Stimulated activated CD8-positive, alpha-beta memory T cell treated with anti-CD3 and anti-CD28 coated beads, Interleukin-15, amount 100 ng/mL, for 1 hour (primary cell): ENCODE measurements at regions not wholly inside any gene's neighbourhood (a gene's known extent, or its start where the extent isn't known, plus 50 kb on each side); places are given as distances from the start of the nearest gene placed in this dataset.

Source experiments
- DNase-seq: peaks from one replicate; pipeline ENCODE4 v3.0.0-alpha.2; 2020; ENCODE audit warnings: low read depth

DNA sequence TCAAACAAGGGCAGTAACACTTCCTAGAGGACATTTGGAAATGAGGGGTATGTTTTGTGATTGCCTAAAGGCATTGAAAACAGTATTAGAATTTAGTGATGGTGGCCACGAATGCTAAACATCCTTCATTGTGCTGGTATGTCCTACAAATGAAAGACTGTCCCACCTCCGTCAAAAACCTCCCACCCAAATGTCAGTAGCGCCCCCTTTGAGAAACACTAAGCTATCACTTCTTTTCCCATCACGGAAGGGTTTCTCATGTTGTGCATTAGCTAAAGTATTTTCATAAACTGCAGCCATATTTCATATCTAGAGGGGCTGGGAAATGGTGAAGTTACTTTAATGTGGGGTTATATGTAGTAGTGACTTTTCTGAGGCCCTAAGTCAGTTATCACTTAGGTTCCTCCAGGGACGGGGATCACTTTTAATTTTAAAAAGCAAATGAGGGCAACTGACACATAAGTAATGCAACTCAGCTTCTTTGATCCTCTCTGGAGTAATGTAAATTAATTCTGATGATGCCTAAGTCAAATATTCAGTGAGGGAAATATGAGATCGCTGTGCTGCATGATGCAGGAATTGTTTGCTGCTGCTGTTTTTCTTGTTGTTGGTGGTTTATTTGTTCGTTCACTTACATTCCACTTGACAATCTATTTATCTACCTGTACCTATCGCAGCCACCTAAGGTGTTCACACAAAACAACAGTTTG is 1403.4 kb upstream of the TENM4 start:
- DNase-seq: no peak

DNA sequence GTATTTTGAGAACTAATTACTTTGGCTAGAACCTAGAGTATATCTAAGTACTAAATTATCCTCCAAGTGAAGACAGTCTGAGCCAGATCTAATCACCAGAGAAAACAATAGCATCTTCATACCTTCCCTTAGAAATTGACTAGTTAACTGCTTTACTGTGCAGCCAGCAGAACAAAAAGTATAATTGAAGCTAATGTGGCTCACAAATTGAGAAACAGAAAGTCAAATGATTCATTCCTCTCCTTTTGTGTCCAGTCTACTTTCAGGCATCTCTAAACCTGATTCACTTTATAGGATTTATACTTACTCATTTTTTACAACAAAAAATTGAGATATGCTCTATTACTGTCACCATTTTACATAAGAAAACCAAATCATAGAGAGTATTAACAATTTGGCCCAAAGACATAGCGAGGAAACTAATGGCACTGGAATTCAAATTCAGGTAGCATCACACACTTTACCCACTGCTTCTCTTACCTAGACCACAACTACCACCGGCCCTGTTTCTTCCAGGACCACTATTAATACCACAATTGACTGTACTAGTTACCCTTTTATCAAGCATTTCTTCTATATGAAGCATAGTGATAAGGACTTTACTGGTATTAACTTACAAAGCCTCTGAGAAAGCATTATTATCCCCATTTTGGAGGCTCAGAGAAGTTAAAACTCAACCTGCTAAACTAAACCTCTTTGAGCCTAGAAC is 1402.6 kb upstream of the TENM4 start:
- DNase-seq: no peak

DNA sequence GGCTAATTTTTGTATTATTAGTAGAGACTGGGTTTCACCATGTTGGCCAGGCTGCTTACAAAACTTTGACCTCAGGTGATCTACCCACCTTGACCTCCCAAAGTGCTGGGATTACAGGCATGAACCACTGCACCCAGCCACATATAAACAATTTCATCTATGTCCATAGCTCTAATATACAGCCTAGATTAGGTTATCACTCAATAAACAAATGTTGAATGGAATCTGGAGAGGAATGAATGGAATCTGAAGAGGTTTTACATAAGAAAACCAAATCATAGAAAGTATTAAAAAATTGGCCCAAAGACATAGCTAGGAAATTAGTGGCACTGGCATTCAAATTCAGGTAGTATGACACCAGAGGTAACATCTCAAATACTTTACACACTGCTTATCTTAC is 1401.4 kb upstream of the TENM4 start:
- no peak for DNase-seq

DNA sequence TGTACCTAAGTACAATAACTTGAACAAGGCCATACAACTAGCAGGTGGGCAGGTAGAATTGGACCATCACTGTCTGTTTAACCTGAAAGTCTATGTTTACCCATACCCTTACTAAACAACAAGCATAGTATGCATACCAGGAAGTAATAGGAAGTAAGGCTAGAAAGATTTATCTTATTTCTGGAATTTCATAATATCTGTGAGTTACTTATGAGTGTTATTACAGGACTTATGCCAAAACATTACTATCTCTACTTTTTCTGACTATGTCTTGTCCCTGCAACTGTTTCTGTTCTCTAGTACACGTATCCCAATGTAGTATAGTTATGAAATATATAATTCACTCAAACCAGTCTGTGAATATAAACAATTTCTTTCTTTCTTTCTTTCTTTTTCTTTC is 1400.8 kb upstream of the TENM4 start:
- DNase-seq: no peak

DNA sequence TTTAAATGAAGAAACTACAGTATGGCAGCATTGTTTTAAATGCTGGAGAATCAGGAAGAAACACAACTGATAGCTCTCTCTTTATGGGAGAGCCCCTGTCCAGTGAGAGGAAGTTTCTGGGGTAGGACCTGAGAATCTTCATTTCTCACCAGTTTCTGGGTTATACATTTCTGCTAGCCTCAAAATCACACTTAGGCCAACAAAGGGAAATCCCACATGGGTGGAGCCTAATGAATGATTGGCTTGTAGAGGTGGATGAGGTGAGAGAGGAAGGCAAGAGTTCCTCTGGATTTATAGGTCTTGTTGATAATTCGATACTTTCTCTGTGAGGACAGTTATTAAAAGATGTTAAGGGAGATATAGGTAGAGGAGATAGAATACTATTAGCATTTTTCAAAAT is 1397.3 kb upstream of the TENM4 start:
- no peak for DNase-seq

DNA sequence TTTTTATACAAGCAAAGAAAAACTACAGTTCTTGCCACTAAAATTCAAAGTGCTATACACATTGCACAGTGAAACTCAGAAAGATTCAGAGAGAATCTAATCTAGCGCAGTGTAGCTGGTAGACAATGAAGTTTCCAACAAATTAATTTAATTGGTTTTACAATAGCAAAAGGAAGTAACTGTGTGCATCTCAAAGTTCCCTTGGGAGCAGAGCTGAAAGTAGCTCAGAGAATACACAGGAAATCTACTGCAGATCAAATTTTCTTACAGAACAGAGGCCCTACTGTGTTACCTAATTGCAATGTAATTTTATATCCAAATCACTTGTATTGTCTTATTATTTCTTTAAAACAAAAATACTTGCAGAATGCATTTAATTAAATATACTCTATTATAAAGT is 1396.2 kb upstream of the TENM4 start:
- DNase-seq: no peak

DNA sequence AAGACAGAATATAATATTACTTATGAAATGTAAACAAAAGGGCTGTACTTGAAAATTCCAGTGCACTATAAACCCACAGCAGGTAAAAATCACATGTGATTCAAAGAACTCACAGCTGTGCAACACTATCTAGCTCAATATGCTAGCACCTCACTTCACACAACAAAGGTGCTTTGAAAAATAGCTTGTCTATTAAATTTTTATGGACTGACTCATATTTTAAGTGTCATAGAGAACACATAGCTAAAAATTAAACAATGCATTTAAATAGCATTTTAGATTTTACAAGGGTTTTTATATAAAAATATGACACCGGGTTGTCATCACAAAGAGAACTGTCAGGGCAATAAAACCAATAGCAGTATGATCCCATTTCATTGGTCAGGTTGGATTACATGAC is 1390.5 kb upstream of the TENM4 start:
- no peak for DNase-seq

DNA sequence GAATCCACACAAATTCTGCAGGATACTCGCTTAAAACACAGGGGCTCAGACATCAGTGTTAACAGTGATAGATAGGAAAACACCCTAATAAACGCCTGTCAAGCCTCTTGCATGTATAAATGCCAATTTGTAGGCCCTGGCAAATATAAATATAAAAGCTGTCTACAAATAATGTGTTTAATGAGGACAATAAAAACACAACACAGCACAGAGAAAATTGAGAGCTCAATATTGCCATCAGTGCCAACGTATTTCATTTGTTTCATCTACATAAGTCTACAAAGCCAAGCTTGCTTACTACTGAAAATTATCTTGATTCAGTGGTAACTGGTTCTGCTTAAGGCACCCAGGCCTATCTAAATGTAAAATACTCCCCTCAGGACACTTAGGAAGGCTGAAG is 1387.0 kb upstream of the TENM4 start:
- no peak for DNase-seq

DNA sequence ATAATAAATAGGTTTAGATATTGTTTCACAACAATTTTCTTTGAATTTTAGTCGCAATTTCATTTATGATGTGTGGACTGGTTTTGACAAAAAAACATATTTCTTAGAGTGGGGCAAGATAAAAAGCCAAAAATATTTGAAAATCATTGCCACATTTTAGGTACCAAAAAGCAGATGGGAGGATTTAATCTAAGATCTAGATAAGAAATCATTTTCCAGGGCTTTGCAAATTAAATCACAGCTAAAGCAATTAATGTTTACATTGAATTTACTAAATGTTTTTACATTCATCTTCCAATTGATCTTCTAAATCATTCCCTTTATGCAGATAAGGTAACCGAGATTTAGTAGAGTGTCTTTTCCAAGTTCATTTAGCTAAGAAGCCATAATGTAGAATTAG is 1386.0 kb upstream of the TENM4 start:
- DNase-seq: no peak

DNA sequence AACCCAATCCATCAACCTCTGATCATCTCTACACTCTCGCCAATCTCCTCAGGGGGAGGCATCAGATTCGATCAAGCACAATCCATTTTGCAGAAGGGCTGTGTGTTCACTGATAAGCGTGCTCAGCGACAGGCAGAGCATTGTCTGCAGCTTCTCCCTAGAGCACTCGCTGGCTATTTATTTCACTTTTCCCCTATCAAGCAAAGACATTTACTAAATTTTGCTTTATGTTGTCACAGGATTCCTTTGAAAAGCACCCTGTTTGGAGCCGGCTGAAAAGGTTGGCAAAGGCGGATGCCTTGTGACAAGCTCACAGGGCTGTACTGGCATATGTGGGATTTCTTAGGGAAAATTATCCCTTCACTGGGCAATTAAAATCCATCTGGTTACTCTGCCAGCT is 1381.5 kb upstream of the TENM4 start:
- DNase-seq: no peak

DNA sequence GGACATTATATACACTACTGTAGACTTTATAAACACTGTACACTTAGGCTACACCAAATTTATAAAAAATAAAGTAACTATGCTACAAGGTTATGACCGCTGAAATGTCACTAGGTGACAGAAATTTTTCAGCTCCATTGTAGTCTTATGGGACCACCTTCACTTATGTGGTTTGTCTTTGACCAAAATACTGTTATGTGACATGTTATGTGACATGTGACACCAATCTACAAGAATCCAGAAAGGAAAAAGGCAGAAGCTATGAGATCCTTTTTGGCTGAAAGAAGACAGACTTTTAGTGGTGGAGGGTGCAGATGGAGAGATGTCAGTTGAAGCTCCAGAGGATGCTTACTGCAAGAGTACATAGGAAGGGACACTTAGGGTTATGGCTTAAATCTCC is 1378.4 kb upstream of the TENM4 start:
- DNase-seq: no peak

DNA sequence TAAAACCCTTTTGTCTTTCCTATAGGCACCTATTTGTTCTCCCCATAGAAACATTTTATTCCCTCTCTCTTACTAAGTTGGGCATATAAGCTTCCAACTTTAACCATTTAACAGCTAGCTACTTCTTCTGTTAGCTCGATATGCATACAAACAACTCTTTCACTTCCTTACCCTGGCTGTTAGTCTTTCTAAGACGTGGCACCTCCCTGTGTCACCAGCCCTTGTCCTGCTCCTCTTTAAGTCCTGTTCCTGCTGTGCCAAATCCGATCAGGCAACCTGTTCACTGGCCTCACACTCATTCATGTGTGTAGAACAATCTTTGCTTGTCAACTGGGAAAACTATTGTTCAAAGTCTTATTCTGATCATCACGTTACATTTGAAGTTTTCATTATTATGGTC is 1376.1 kb upstream of the TENM4 start:
- DNase-seq: no peak

DNA sequence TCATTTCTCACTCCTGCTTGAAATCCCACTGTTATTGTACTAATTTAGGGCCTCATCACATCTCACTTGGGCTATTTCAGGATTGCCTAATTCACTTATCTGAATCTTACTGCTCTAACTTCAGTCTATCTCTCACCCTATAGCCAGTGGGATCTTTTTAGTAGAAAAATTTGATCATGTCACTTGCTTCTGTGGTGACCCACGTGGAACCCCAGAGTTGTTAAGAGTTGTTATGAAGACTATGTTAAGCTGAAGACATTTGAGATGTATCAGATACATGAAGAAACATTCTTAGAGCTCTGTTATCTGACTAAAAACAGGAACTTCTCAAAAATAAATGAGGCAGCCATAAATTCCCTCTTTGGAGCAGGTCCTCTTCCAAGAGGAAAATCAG is 1375.6 kb upstream of the TENM4 start:
- DNase-seq: no peak

DNA sequence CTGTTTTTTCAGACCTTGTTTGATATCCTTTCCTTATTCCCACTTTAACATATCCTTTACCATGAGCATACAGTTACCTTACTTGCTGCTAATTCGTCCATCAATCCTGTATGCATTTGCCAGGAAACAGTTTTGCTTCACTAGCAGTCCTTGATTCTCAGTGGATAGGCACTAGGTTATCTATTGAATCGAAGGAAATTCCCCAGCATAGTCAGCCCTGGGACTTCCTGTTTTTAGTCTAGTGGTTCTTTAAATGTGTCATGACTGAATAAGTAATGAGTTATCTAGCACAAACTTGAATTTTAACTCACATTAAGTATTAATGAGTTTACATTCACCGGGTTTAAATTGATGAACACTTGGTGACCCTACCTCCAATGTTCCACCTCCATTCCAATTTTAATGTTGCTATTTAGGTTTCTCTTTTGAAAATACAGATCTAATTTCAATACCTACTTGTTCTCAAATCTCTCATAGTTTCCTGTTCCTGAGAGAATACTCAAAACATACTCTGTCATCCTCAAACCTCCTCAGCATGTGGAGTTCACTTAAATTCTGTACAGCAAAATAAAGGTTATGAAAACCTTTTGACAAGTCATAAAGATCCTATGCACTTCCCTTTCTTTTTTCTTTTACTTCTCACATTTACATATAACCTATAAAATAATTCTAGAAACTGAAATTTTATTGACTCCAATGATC is 1375.1 kb upstream of the TENM4 start:
- DNase-seq: no peak

DNA sequence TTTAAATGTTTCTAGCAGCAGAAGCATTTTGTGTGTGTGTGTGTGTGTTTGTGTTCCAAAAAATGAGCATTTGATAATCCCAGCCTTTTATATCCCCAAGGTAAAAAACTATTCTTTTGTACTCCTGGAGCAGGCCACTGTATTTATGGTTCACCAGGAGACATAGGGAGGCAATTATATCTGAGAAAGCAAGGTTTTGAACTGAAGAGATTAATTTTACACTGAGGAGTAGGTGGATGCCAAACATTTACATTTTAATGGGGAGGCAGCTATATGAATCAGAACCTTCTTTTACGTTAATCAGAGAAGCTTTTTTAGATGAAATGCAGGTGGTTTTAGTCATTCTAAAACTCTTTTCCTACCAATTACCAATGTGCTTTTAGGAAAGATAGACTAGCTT is 1374.0 kb upstream of the TENM4 start:
- no peak for DNase-seq

DNA sequence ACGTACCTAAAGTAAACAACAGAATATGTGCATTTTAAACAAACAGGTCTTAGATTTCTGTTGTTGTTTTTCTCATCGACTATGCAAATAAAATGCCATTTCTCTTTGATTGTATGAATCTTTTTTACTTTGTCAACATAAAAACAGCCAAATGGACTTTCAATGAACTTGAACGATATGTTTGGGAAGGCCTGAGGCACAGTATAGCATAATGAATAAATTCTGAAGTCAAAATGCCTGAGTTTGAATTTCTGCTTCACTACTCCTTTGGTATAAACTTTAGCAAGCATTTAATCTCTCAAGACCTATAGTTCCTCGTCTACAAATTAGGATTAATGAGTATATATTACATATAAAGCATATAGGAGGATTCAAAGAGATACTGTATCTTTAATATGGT is 1369.9 kb upstream of the TENM4 start:
- no peak for DNase-seq

DNA sequence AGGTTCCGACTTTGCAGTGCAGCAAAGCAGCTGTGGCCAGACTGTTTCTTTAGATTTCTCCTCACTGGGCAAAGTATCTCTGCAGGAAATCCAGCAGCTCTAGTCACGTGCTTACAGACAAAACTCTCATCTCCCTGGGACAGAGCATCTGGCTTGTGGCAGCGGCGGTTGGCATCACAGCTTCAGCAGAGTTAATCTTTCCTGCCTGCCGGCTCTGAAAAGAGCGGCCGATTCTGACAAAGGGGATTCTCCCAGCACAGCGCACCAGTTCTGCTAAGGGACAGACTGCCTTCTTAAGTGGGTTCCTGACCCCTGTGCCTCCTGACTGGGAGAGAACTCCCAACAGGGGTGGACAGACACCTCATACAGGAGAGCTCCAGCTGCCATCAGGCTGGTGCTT is 1357.3 kb upstream of the TENM4 start:
- DNase-seq: no peak

DNA sequence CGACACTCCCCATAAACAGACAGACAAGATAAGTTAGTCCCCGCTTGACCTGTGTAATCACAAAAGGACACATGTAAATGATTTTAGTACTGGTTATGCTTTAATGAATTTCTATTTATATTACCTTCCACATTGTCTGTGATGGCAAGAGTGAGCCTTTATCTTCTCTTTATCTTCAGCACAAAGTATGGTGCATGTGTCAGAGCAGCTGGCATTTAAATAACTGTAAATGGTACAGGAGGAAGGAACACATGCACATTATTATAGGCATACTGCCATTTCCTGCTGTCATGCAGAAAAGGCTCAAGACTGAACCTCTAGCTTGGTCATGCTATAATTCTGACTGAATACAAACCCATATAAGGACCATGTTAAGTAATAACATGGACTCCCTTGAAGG is 1342.7 kb upstream of the TENM4 start:
- no peak for DNase-seq

DNA sequence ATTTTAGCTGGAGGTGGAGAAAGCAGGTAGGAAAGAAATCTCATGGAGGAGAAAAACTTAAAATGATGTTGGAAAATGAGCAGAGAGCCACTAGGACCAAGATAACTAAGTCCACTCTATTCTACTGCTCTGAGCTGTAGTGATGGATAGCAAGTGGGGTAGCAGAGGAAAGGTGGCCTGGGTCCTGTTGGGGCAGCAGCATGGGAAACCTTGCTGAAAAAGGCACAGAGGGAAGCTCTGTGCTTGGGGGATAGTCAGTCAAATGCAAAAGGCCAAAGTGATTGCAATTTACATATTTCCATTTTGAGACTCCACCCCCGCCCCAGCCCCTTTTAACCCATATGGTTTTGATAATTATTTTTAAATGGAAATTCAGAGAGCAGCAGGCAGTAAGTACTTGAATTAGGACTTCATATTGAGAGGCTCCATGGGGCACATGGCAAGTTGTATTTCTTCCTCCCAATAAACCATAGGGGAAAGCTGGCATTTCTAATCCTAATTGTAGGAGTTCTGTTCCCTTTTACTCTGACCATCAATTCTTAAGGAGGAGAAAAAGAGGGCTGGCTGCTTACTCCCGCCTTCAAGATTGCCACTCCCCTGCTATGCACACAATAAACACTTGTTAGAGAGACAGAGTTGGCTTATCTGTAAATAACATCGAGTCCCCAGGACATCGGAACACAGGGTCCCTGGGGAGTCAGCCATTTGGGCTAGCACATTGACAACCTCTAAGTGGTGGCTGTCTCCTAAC is 1341.5 kb upstream of the TENM4 start:
- no peak for DNase-seq

DNA sequence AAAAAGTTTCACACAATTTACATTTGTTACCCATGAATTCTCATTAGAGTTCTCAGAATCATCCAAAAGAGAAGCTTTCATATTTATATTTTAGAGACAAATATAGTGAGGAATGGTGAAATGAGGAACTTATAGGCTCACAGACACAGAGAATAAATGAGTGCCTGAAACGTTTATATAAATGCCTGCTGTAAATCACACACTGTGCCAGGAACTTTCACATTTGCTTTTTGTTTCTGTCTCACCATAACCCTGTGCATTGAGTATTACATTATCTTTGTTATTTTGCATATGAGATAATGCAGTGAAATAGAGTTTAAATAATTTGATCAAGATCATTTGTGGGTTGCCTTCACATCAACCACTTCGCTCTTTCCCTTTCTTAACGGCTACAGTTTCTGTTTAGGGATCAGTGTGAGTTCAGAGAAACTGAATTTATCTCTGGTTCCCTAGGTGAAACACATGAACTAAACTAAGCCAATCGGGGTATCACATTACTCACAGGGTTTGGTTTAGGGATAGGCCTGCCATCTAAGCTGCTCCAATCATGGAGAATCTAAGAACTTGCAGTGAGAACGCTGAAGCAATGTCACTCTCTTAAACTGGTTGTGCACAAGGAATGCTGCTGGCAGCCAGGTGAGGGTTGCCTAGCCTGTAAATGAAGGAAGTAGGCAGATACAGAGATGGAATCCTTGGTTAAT is 1339.2 kb upstream of the TENM4 start:
- no peak for DNase-seq

DNA sequence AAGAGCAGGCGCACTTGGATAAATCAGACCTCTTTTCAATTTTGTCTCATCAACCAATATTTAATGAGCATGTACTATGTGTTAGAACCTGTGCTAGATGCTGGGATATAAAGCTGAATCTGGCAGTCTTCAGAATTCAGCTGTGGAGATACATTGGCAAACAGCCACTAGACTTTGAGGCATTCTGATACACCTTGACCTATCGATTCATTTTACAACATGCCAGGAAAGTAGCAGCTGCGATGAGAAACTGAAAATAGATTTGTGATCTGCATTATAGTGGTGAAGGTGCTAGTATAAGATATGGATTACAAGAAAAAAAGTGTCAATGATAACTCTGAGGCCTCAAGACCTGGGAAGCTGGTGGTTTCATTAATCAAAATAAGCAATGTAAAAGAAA is 1338.1 kb upstream of the TENM4 start:
- DNase-seq: no peak

DNA sequence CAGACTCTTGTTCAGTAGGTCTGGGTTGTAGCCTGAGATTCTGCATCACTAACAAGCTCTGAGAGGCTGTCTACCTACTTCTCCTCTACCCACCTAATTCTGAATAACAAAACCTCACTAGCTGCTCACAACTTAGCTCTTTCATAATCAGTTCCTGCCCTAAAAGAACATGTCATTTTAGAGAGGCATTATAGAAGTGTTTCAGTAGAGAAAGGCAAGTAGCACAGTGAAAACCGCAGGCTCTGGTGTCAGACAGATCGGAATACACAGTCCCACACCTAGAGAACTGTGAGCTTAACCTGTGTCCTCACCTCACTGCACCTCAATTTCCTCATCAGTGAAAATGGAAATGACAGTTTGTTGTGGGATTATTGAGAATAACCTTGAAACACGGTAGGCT is 1337.6 kb upstream of the TENM4 start:
- no peak for DNase-seq
